ENCODE measurements at regions not wholly inside any gene's neighbourhood (a gene's known extent, or its start where the extent isn't known, plus 50 kb on each side); places are given as distances from the start of the nearest gene placed in this dataset.

GRCh38 chr3:82815417-82816058 is 1054.1 kb upstream of the GBE1 start:
- TF ChIP-seq EP300 (IDR thresholded peaks at IDR 0.05; ENCODE audit: borderline replicate concordance) = no peak
- no peak for TF ChIP-seq YY1 (IDR thresholded peaks at IDR 0.05; ENCODE audit: low read depth)
- TF ChIP-seq TAF1 (IDR thresholded peaks at IDR 0.05; ENCODE audit: low read depth) = no peak
- no peak for TF ChIP-seq REST (IDR thresholded peaks at IDR 0.05; ENCODE audit: low read depth)
- no peak for TF ChIP-seq FOXM1 (IDR thresholded peaks at IDR 0.05; ENCODE audit: borderline replicate concordance, low read depth)
- no peak for TF ChIP-seq MAX (IDR thresholded peaks at IDR 0.05)
- TF ChIP-seq USF1 (IDR thresholded peaks at IDR 0.05) = no peak
- TF ChIP-seq RAD21 (IDR thresholded peaks at IDR 0.05; ENCODE audit: low read depth) = no peak
- no peak for TF ChIP-seq CREB1 (IDR thresholded peaks at IDR 0.05; ENCODE audit: low read depth)
- no peak for TF ChIP-seq CEBPB (IDR thresholded peaks at IDR 0.05)
